Peyer's patch (tissue), 4 donors: ENCODE measurements at regions not wholly inside any gene's neighbourhood (a gene's known extent, or its start where the extent isn't known, plus 50 kb on each side); places are given as distances from the start of the nearest gene placed in this dataset.

ENCODE experiments used
- POLR2A ChIP-seq, 2 donors: fragments of 450-650 bp; IDR thresholded peaks; one replicate each; pipeline ENCODE4 v1.5.1; 2017; ENCODE audit warnings: antibody characterized with exemption in 2 of 2, mild to moderate bottlenecking in 2 of 2, moderate library complexity in 2 of 2
- TF ChIP-seq, protein P1 (sequence below), 6 experiments: fragments of 450-650 bp in 4 of 6; fragments of 200-600 bp in 2 of 6; sonication (generic) in 1 of 6; IDR thresholded peaks; one replicate each; pipeline ENCODE4 v1.5.1; 2017 to 2019; ENCODE audit warnings: antibody characterized with exemption in 6 of 6, mild to moderate bottlenecking in 3 of 6, moderate library complexity in 1 of 6

DNA sequence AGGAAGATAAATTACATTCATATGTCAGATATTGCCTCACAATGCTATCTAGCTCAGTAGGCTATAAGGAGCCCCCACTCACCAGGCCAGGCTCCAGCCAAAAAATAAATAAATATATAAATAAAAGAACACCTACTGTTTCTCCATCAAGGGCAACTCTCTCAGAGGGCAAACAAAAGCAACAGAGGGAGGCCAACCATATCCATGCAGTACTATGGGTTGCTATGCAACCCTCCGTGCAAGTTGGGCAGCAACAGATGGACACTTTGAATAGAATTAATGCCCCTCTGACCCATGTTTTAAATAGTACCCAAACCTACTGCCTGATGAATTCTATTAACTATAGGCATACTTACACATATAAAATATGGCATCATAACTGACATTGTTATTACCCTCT is 279.8 kb upstream of the EDNRB start:
- TF ChIP-seq, protein P1, sequence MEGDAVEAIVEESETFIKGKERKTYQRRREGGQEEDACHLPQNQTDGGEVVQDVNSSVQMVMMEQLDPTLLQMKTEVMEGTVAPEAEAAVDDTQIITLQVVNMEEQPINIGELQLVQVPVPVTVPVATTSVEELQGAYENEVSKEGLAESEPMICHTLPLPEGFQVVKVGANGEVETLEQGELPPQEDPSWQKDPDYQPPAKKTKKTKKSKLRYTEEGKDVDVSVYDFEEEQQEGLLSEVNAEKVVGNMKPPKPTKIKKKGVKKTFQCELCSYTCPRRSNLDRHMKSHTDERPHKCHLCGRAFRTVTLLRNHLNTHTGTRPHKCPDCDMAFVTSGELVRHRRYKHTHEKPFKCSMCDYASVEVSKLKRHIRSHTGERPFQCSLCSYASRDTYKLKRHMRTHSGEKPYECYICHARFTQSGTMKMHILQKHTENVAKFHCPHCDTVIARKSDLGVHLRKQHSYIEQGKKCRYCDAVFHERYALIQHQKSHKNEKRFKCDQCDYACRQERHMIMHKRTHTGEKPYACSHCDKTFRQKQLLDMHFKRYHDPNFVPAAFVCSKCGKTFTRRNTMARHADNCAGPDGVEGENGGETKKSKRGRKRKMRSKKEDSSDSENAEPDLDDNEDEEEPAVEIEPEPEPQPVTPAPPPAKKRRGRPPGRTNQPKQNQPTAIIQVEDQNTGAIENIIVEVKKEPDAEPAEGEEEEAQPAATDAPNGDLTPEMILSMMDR (IDR thresholded peaks at IDR 0.05): no peak
- TF ChIP-seq POLR2A (IDR thresholded peaks at IDR 0.05): no peak
